ENCODE measurements at regions not wholly inside any gene's neighbourhood (a gene's known extent, or its start where the extent isn't known, plus 50 kb on each side); places are given as distances from the start of the nearest gene placed in this dataset.

- TF ChIP-seq CTCF (IDR thresholded peaks at IDR 0.05) (no peak), POLR2A (IDR thresholded peaks at IDR 0.05) (no peak)
- Histone ChIP-seq H3K4me3 (no peak overlapping the region), H3K36me3 (no peaks in the 10 kb centered on the region), H3K27ac (no peak overlapping the region), H3K9me3 (no peaks in the 10 kb centered on the region), H3K27me3 (no peaks in the 10 kb centered on the region), H3K4me1 (no peaks in the 10 kb centered on the region)
- DNase-seq, result no peak
Observed at GRCh38 chr2:38171208-38171855, 95.4 kb upstream of the CYP1B1 start.

GRCh38 chr2:38170733-38171132, 94.8 kb upstream of the CYP1B1 start:
- TF ChIP-seq POLR2A (IDR thresholded peaks at IDR 0.05), result no peak
- no peak for TF ChIP-seq CTCF (IDR thresholded peaks at IDR 0.05)
- Histone ChIP-seq H3K36me3 (no peaks in the 10 kb centered on the region), H3K27ac (no peak overlapping the region), H3K4me3 (no peak overlapping the region), H3K4me1 (no peaks in the 10 kb centered on the region), H3K9me3 (no peaks in the 10 kb centered on the region), H3K27me3 (no peaks in the 10 kb centered on the region)
- no peak for DNase-seq

- H3K4me1 ChIP-seq, result no peaks in the 10 kb centered on the region
- no peaks in the 10 kb centered on the region for H3K27me3 ChIP-seq
- H3K9me3 ChIP-seq, result no peaks in the 10 kb centered on the region
- DNase-seq, result no peak
- TF ChIP-seq CTCF (IDR thresholded peaks at IDR 0.05) (no peak), POLR2A (IDR thresholded peaks at IDR 0.05) (no peak)
- H3K27ac ChIP-seq, result no peak overlapping the region
- H3K36me3 ChIP-seq, result no peaks in the 10 kb centered on the region
- no peak overlapping the region for H3K4me3 ChIP-seq
Observed at GRCh38 chr2:38170067-38170466, 94.1 kb upstream of the CYP1B1 start.

GRCh38 chr2:38168710-38169480, 92.9 kb upstream of the CYP1B1 start:
- H3K36me3 ChIP-seq, result no peaks in the 10 kb centered on the region
- H3K9me3 ChIP-seq, result no peaks in the 10 kb centered on the region
- H3K27ac ChIP-seq, result no peak overlapping the region
- TF ChIP-seq POLR2A (IDR thresholded peaks at IDR 0.05) (no peak), CTCF (IDR thresholded peaks at IDR 0.05) (no peak)
- no peaks in the 10 kb centered on the region for H3K4me1 ChIP-seq
- H3K27me3 ChIP-seq, result no peaks in the 10 kb centered on the region
- DNase-seq, result no peak
- no peak overlapping the region for H3K4me3 ChIP-seq

GRCh38 chr2:38167968-38168350, 92.0 kb upstream of the CYP1B1 start:
- TF ChIP-seq CTCF (IDR thresholded peaks at IDR 0.05) (no peak), POLR2A (IDR thresholded peaks at IDR 0.05) (no peak)
- no peak overlapping the region for H3K4me3 ChIP-seq
- no peak for DNase-seq
- no peaks in the 10 kb centered on the region for H3K27me3 ChIP-seq
- H3K9me3 ChIP-seq, result no peaks in the 10 kb centered on the region
- no peaks in the 10 kb centered on the region for H3K36me3 ChIP-seq
- no peak overlapping the region for H3K27ac ChIP-seq
- H3K4me1 ChIP-seq, result no peaks in the 10 kb centered on the region

All from Peyer's patch (tissue), 4 donors.